Fibroblast of skin of scalp (primary cell): ENCODE measurements at regions not wholly inside any gene's neighbourhood (a gene's known extent, or its start where the extent isn't known, plus 50 kb on each side); places are given as distances from the start of the nearest gene placed in this dataset.
"Not testable (repeated sequence)": the region's sequence is repeated elsewhere in the genome, so short reads cannot be mapped to it uniquely, and the experiment has no call there.

Experiments used
- DNase-seq: peaks from one replicate; pipeline ENCODE4 v3.0.0-alpha.2; 2013

GRCh38 chr5:156089955-156090940, 236.7 kb upstream of the SGCD start:
- DNase-seq = not testable (repeated sequence)

- DNase-seq = no peak
These were observed 233.9 kb upstream of the SGCD start for GRCh38 chr5:156093024-156093423.

- peak; percentile 87 for DNase-seq
These were observed 233.0 kb upstream of the SGCD start for GRCh38 chr5:156094001-156094400.

GRCh38 chr5:156095709-156096241, 231.2 kb upstream of the SGCD start:
- no peak for DNase-seq

- DNase-seq = peak; percentile 89
These were observed 230.7 kb upstream of the SGCD start for GRCh38 chr5:156096259-156096658.

- DNase-seq = peak; percentile 84
These were observed 223.6 kb upstream of the SGCD start for GRCh38 chr5:156103155-156103885.

GRCh38 chr5:156109317-156110023, 217.5 kb upstream of the SGCD start:
- peak; percentile 73 for DNase-seq

- DNase-seq = no peak
These were observed 207.3 kb upstream of the SGCD start for GRCh38 chr5:156119692-156120091.

- DNase-seq = peak; percentile 77
These were observed 206.2 kb upstream of the SGCD start for GRCh38 chr5:156120777-156121176.

GRCh38 chr5:156121234-156121633, 205.7 kb upstream of the SGCD start:
- peak; percentile 41 for DNase-seq

- peak; percentile 74 for DNase-seq
These were observed 205.1 kb upstream of the SGCD start for GRCh38 chr5:156121882-156122281.

GRCh38 chr5:156124708-156125107, 202.3 kb upstream of the SGCD start:
- DNase-seq = no peak

- DNase-seq = no peak
These were observed 201.8 kb upstream of the SGCD start for GRCh38 chr5:156125118-156125517.

- DNase-seq = no peak
These were observed 200.2 kb upstream of the SGCD start for GRCh38 chr5:156126716-156127115.

- DNase-seq = no peak
These were observed 198.9 kb upstream of the SGCD start for GRCh38 chr5:156128026-156128425.

GRCh38 chr5:156134216-156134615, 192.7 kb upstream of the SGCD start:
- peak; percentile 72 for DNase-seq

GRCh38 chr5:156135531-156135930, 191.4 kb upstream of the SGCD start:
- DNase-seq = peak; percentile 72

- peak; percentile 97 for DNase-seq
These were observed 189.7 kb upstream of the SGCD start for GRCh38 chr5:156137071-156137869.

GRCh38 chr5:156142867-156143266, 184.1 kb upstream of the SGCD start:
- no peak for DNase-seq

GRCh38 chr5:156147261-156147943, 179.6 kb upstream of the SGCD start:
- peak; percentile 82 for DNase-seq

- DNase-seq = peak; percentile 75
These were observed 179.0 kb upstream of the SGCD start for GRCh38 chr5:156147944-156148285.
